ENCODE measurements at regions not wholly inside any gene's neighbourhood (a gene's known extent, or its start where the extent isn't known, plus 50 kb on each side); places are given as distances from the start of the nearest gene placed in this dataset.

- CTCF ChIA-PET, result no interaction called here
Measured at GRCh38 chr12:88805286-88805685, 225.0 kb upstream of the KITLG start.

GRCh38 chr12:88802096-88802706, 221.9 kb upstream of the KITLG start:
- no peak overlapping the region for H3K4me3 Mint-ChIP-seq
- POLR2A ChIA-PET, result no interaction called here
- DNase-seq, result no peak
- no peaks in the 10 kb centered on the region for H3K27me3 Mint-ChIP-seq
- no peak overlapping the region for H3K27ac Mint-ChIP-seq
- no peaks in the 10 kb centered on the region for H3K4me1 Mint-ChIP-seq
- CTCF ChIA-PET, result no interaction called here
- peaks cover 5% of the 10 kb centered on the region for H3K9me3 Mint-ChIP-seq
- H3K36me3 Mint-ChIP-seq (ENCODE audit: low read depth), result no peaks in the 10 kb centered on the region

More at GRCh38 chr12:88805286-88805685, 225.0 kb upstream of the KITLG start:
- no peak for DNase-seq
- no peak overlapping the region for H3K4me3 Mint-ChIP-seq
- no peaks in the 10 kb centered on the region for H3K27me3 Mint-ChIP-seq
- H3K27ac Mint-ChIP-seq, result no peak overlapping the region
- peaks cover 4% of the 10 kb centered on the region for H3K9me3 Mint-ChIP-seq
- no peaks in the 10 kb centered on the region for H3K36me3 Mint-ChIP-seq (ENCODE audit: low read depth)
- POLR2A ChIA-PET, result no interaction called here
- no peaks in the 10 kb centered on the region for H3K4me1 Mint-ChIP-seq

GRCh38 chr12:88801227-88802095, 221.2 kb upstream of the KITLG start:
- Mint-ChIP-seq H3K4me3 (no peak overlapping the region), H3K27me3 (no peaks in the 10 kb centered on the region), H3K4me1 (no peaks in the 10 kb centered on the region), H3K9me3 (peaks cover 5% of the 10 kb centered on the region), H3K36me3 (ENCODE audit: low read depth) (no peaks in the 10 kb centered on the region), H3K27ac (no peak overlapping the region)
- no peak for DNase-seq
- ChIA-PET CTCF (no interaction called here), POLR2A (no interaction called here)

- Mint-ChIP-seq H3K4me1 (no peaks in the 10 kb centered on the region), H3K27ac (no peak overlapping the region), H3K27me3 (no peaks in the 10 kb centered on the region), H3K9me3 (peaks cover 16% of the 10 kb centered on the region), H3K36me3 (ENCODE audit: low read depth) (no peaks in the 10 kb centered on the region), H3K4me3 (no peak overlapping the region)
- ChIA-PET POLR2A (no interaction called here), CTCF (no interaction called here)
- no peak for DNase-seq
Measured at GRCh38 chr12:88793096-88793495, 212.8 kb upstream of the KITLG start.

GRCh38 chr12:88790231-88790630, 210.0 kb upstream of the KITLG start:
- H3K4me1 Mint-ChIP-seq, result no peaks in the 10 kb centered on the region

GRCh38 chr12:88784166-88784565, 203.9 kb upstream of the KITLG start:
- Mint-ChIP-seq H3K36me3 (ENCODE audit: low read depth) (no peaks in the 10 kb centered on the region), H3K4me1 (no peaks in the 10 kb centered on the region), H3K9me3 (no peaks in the 10 kb centered on the region), H3K4me3 (no peak overlapping the region), H3K27me3 (no peaks in the 10 kb centered on the region), H3K27ac (no peak overlapping the region)
- CTCF ChIA-PET, result no interaction called here
- POLR2A ChIA-PET, result no interaction called here
- no peak for DNase-seq

More at GRCh38 chr12:88790231-88790630, 210.0 kb upstream of the KITLG start:
- H3K27me3 Mint-ChIP-seq, result no peaks in the 10 kb centered on the region
- ChIA-PET CTCF (no interaction called here), POLR2A (no interaction called here)
- no peaks in the 10 kb centered on the region for H3K36me3 Mint-ChIP-seq (ENCODE audit: low read depth)
- no peak overlapping the region for H3K4me3 Mint-ChIP-seq
- peaks cover 16% of the 10 kb centered on the region for H3K9me3 Mint-ChIP-seq
- no peak overlapping the region for H3K27ac Mint-ChIP-seq
- no peak for DNase-seq

- H3K4me3 Mint-ChIP-seq, result no peak overlapping the region
- H3K27ac Mint-ChIP-seq, result no peak overlapping the region
- H3K9me3 Mint-ChIP-seq, result no peaks in the 10 kb centered on the region
- no peaks in the 10 kb centered on the region for H3K36me3 Mint-ChIP-seq (ENCODE audit: low read depth)
- ChIA-PET CTCF (no interaction called here), POLR2A (no interaction called here)
- no peak for DNase-seq
- H3K27me3 Mint-ChIP-seq, result no peaks in the 10 kb centered on the region
- no peaks in the 10 kb centered on the region for H3K4me1 Mint-ChIP-seq
Measured at GRCh38 chr12:88782351-88782750, 202.1 kb upstream of the KITLG start.

GRCh38 chr12:88781909-88782308, 201.6 kb upstream of the KITLG start:
- ChIA-PET CTCF (no interaction called here), POLR2A (no interaction called here)
- no peak overlapping the region for H3K27ac Mint-ChIP-seq
- H3K27me3 Mint-ChIP-seq, result no peaks in the 10 kb centered on the region
- H3K9me3 Mint-ChIP-seq, result no peaks in the 10 kb centered on the region
- DNase-seq, result no peak
- H3K36me3 Mint-ChIP-seq (ENCODE audit: low read depth), result no peaks in the 10 kb centered on the region
- no peak overlapping the region for H3K4me3 Mint-ChIP-seq
- no peaks in the 10 kb centered on the region for H3K4me1 Mint-ChIP-seq

GRCh38 chr12:88778064-88778463, 197.8 kb upstream of the KITLG start:
- POLR2A ChIA-PET, result no interaction called here
- no peaks in the 10 kb centered on the region for H3K4me1 Mint-ChIP-seq
- H3K27ac Mint-ChIP-seq, result no peak overlapping the region
- H3K4me3 Mint-ChIP-seq, result no peak overlapping the region
- DNase-seq, result no peak
- H3K9me3 Mint-ChIP-seq, result no peaks in the 10 kb centered on the region
- no peaks in the 10 kb centered on the region for H3K36me3 Mint-ChIP-seq (ENCODE audit: low read depth)
- H3K27me3 Mint-ChIP-seq, result no peaks in the 10 kb centered on the region
- CTCF ChIA-PET, result no interaction called here

- CTCF ChIA-PET, result no interaction called here
- Mint-ChIP-seq H3K9me3 (no peaks in the 10 kb centered on the region), H3K27me3 (no peaks in the 10 kb centered on the region), H3K36me3 (ENCODE audit: low read depth) (no peaks in the 10 kb centered on the region), H3K27ac (no peak overlapping the region), H3K4me1 (no peaks in the 10 kb centered on the region), H3K4me3 (no peak overlapping the region)
- no peak for DNase-seq
- POLR2A ChIA-PET, result no interaction called here
Measured at GRCh38 chr12:88775742-88776151, 195.5 kb upstream of the KITLG start.

GRCh38 chr12:88767699-88768098, 187.4 kb upstream of the KITLG start:
- DNase-seq, result no peak
- Mint-ChIP-seq H3K4me3 (no peak overlapping the region), H3K36me3 (ENCODE audit: low read depth) (no peaks in the 10 kb centered on the region), H3K9me3 (no peaks in the 10 kb centered on the region), H3K4me1 (no peaks in the 10 kb centered on the region), H3K27ac (no peak overlapping the region), H3K27me3 (no peaks in the 10 kb centered on the region)
- ChIA-PET POLR2A (no interaction called here), CTCF (no interaction called here)

- Mint-ChIP-seq H3K27ac (no peak overlapping the region), H3K9me3 (no peaks in the 10 kb centered on the region), H3K4me3 (no peak overlapping the region), H3K36me3 (ENCODE audit: low read depth) (no peaks in the 10 kb centered on the region), H3K4me1 (no peaks in the 10 kb centered on the region), H3K27me3 (no peaks in the 10 kb centered on the region)
- no peak for DNase-seq
- ChIA-PET CTCF (no interaction called here), POLR2A (no interaction called here)
Measured at GRCh38 chr12:88764781-88765480, 184.7 kb upstream of the KITLG start.

- Mint-ChIP-seq H3K4me1 (no peaks in the 10 kb centered on the region), H3K27ac (no peak overlapping the region), H3K9me3 (no peaks in the 10 kb centered on the region), H3K4me3 (no peak overlapping the region), H3K36me3 (ENCODE audit: low read depth) (no peaks in the 10 kb centered on the region), H3K27me3 (no peaks in the 10 kb centered on the region)
- DNase-seq, result no peak
- POLR2A ChIA-PET, result no interaction called here
- CTCF ChIA-PET, result no interaction called here
Measured at GRCh38 chr12:88763536-88764100, 183.3 kb upstream of the KITLG start.
